WTC11 (cell line): ENCODE measurements at regions not wholly inside any gene's neighbourhood (a gene's known extent, or its start where the extent isn't known, plus 50 kb on each side); places are given as distances from the start of the nearest gene placed in this dataset.

Experiments used
- ATAC-seq: fragments of 200-7000 bp; cut with Tn5 transposase; 2 replicates; pipeline ENCODE4 v1.10.0; 2021; ENCODE audit warnings: mild to moderate bottlenecking, moderate library complexity
- CTCF ChIA-PET: fragments of 300-600 bp; sonication (Branson Sonifier 250); formaldehyde crosslinking; loops from one replicate; lab custom pipeline; 2021; ENCODE audit warnings: antibody characterized with exemption; lab: Charles Lee
- POLR2A ChIA-PET: fragments of 350-600 bp; sonication (Branson Sonifier 250); formaldehyde crosslinking; loops from one replicate; lab custom pipeline; 2021; ENCODE audit warnings: antibody characterized with exemption; lab: Charles Lee
- DNase-seq: peaks from one replicate; pipeline ENCODE4 v3.0.0; 2021; ENCODE audit warnings: low spot score
- H3K27ac Mint-ChIP-seq: 2 replicates; pipeline ENCODE4 v1.8.0; 2021; ENCODE audit warnings: mixed read lengths
- H3K27me3 Mint-ChIP-seq: 2 replicates; pipeline ENCODE4 v1.8.0; 2021; ENCODE audit warnings: low read depth, mild to moderate bottlenecking, moderate library complexity, mixed read lengths
- H3K36me3 Mint-ChIP-seq: 2 replicates; pipeline ENCODE4 v1.8.0; 2021; ENCODE audit warnings: mixed read lengths
- H3K4me1 Mint-ChIP-seq: 2 replicates; pipeline ENCODE4 v1.8.0; 2022; ENCODE audit warnings: mixed read lengths
- H3K4me3 Mint-ChIP-seq: 2 replicates; pipeline ENCODE4 v1.8.0; 2021; ENCODE audit warnings: mild to moderate bottlenecking, moderate library complexity, mixed read lengths
- H3K9me3 Mint-ChIP-seq: 2 replicates; pipeline ENCODE4 v1.8.0; 2021; ENCODE audit warnings: mixed read lengths
- CTCF ChIP-seq: fragments of 200-600 bp; IDR thresholded peaks from 2 replicates; pipeline ENCODE4 v1.8.0; 2022; ENCODE audit warnings: antibody characterized with exemption
- GTF2I ChIP-seq: fragments of 250-450 bp; sonication (Bioruptor Pico); conservative IDR thresholded peaks from 2 replicates; pipeline ENCODE4 v1.4.0; 2021; ENCODE audit warnings: mild to moderate bottlenecking
- JUN ChIP-seq: sonication (generic); formaldehyde crosslinking; IDR thresholded peaks from 2 replicates; pipeline ENCODE4 v1.8.0; 2023; ENCODE audit warnings: mild to moderate bottlenecking, missing genetic modification reagents
- KAT7 ChIP-seq: sonication (generic); formaldehyde crosslinking; IDR thresholded peaks from 2 replicates; pipeline ENCODE4 v1.8.1; 2023; ENCODE audit warnings: missing genetic modification reagents, mild to moderate bottlenecking, borderline replicate concordance
- NFE2L1 ChIP-seq: sonication (generic); formaldehyde crosslinking; IDR thresholded peaks from 2 replicates; pipeline ENCODE4 v1.8.1; 2023; ENCODE audit warnings: missing genetic modification reagents
- NFYB ChIP-seq: sonication (generic); formaldehyde crosslinking; conservative IDR thresholded peaks from 2 replicates; pipeline ENCODE4 v1.8.0; 2022; ENCODE audit warnings: low read depth, missing genetic modification reagents
- PRRX2 ChIP-seq: fragments of 250-450 bp; sonication (Bioruptor Pico); IDR thresholded peaks from 2 replicates; pipeline ENCODE4 v1.8.0; 2021; ENCODE audit warnings: mild to moderate bottlenecking
- RELA ChIP-seq: sonication (generic); formaldehyde crosslinking; IDR thresholded peaks from 2 replicates; pipeline ENCODE4 v1.8.1; 2022; ENCODE audit warnings: missing genetic modification reagents, mild to moderate bottlenecking, borderline replicate concordance
- SMAD3 ChIP-seq: sonication (generic); formaldehyde crosslinking; IDR thresholded peaks from 2 replicates; pipeline ENCODE4 v1.8.0; 2022; ENCODE audit warnings: missing genetic modification reagents, mild to moderate bottlenecking, borderline replicate concordance
- TEAD1 ChIP-seq: sonication (generic); formaldehyde crosslinking; IDR thresholded peaks from 2 replicates; pipeline ENCODE4 v1.8.0; 2022; ENCODE audit warnings: mild to moderate bottlenecking, missing genetic modification reagents
- USF1 ChIP-seq: sonication (generic); formaldehyde crosslinking; IDR thresholded peaks from 2 replicates; pipeline ENCODE4 v1.8.0; 2022; ENCODE audit warnings: mild to moderate bottlenecking, missing genetic modification reagents
- ZNF219 ChIP-seq: sonication (generic); formaldehyde crosslinking; IDR thresholded peaks from 2 replicates; pipeline ENCODE4 v1.8.0; 2023; ENCODE audit warnings: missing genetic modification reagents, mild to moderate bottlenecking, borderline replicate concordance
- ZNF232 ChIP-seq: sonication (generic); formaldehyde crosslinking; IDR thresholded peaks from 2 replicates; pipeline ENCODE4 v1.8.0; 2022; ENCODE audit warnings: mild to moderate bottlenecking, missing genetic modification reagents
- ZNF396 ChIP-seq: fragments of 250-450 bp; sonication (Bioruptor Pico); IDR thresholded peaks from 2 replicates; pipeline ENCODE4 v1.8.0; 2021; ENCODE audit warnings: mild to moderate bottlenecking, moderate library complexity, borderline replicate concordance
- ZNF423 ChIP-seq: fragments of 250-450 bp; sonication (Bioruptor Pico); IDR thresholded peaks from 2 replicates; pipeline ENCODE4 v2.1.2; 2022; ENCODE audit warnings: mild to moderate bottlenecking, moderate library complexity
- ZNF425 ChIP-seq: fragments of 250-450 bp; sonication (Bioruptor Pico); conservative IDR thresholded peaks from 2 replicates; pipeline ENCODE4 v1.9.0; 2021; ENCODE audit warnings: mild to moderate bottlenecking
- TF ChIP-seq, protein P1 (sequence below): fragments of 250-450 bp; sonication (Bioruptor Pico); IDR thresholded peaks from 2 replicates; pipeline ENCODE4 v1.8.0; 2021; ENCODE audit warnings: mild to moderate bottlenecking
- TF ChIP-seq, protein P2 (sequence below): sonication (generic); formaldehyde crosslinking; IDR thresholded peaks from 2 replicates; pipeline ENCODE4 v1.8.1; 2022; ENCODE audit warnings: missing genetic modification reagents, borderline replicate concordance
- TF ChIP-seq, protein P3 (sequence below): fragments of 250-450 bp; sonication (Bioruptor Pico); IDR thresholded peaks from 2 replicates; pipeline ENCODE4 v1.9.0; 2021; ENCODE audit warnings: mild to moderate bottlenecking

- TF ChIP-seq, protein P1, sequence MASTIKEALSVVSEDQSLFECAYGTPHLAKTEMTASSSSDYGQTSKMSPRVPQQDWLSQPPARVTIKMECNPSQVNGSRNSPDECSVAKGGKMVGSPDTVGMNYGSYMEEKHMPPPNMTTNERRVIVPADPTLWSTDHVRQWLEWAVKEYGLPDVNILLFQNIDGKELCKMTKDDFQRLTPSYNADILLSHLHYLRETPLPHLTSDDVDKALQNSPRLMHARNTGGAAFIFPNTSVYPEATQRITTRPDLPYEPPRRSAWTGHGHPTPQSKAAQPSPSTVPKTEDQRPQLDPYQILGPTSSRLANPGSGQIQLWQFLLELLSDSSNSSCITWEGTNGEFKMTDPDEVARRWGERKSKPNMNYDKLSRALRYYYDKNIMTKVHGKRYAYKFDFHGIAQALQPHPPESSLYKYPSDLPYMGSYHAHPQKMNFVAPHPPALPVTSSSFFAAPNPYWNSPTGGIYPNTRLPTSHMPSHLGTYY (CRISPR knock-in tag) = no peak
- TF ChIP-seq NFE2L1 (CRISPR knock-in tag) = no peak
- no peak for TF ChIP-seq JUN (CRISPR knock-in tag)
- TF ChIP-seq ZNF232 (CRISPR knock-in tag) = no peak
- TF ChIP-seq ZNF396 (CRISPR knock-in tag) = no peak
Measured at GRCh38 chr9:23219471-23219870, 606.6 kb downstream of the ELAVL2 start (continued).

GRCh38 chr9:23220171-23220570 lies 605.9 kb downstream of the ELAVL2 start:
- Mint-ChIP-seq H3K27ac (no peak overlapping the region), H3K36me3 (peaks cover 14% of the 10 kb centered on the region), H3K4me1 (peaks cover 17% of the 10 kb centered on the region), H3K27me3 (no peaks in the 10 kb centered on the region), H3K9me3 (peaks cover 25% of the 10 kb centered on the region), H3K4me3 (no peak overlapping the region)
- no peak for DNase-seq
- POLR2A ChIA-PET = no interaction called here
- TF ChIP-seq GTF2I (CRISPR knock-in tag) (no peak), CTCF (no peak), PRRX2 (CRISPR knock-in tag) (no peak), USF1 (CRISPR knock-in tag) (no peak), SMAD3 (CRISPR knock-in tag) (no peak)
- TF ChIP-seq, protein P1 (CRISPR knock-in tag) = no peak
- TF ChIP-seq, protein P2, sequence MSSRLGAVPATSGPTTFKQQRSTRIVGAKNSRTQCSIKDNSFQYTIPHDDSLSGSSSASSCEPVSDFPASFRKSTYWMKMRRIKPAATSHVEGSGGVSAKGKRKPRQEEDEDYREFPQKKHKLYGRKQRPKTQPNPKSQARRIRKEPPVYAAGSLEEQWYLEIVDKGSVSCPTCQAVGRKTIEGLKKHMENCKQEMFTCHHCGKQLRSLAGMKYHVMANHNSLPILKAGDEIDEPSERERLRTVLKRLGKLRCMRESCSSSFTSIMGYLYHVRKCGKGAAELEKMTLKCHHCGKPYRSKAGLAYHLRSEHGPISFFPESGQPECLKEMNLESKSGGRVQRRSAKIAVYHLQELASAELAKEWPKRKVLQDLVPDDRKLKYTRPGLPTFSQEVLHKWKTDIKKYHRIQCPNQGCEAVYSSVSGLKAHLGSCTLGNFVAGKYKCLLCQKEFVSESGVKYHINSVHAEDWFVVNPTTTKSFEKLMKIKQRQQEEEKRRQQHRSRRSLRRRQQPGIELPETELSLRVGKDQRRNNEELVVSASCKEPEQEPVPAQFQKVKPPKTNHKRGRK (CRISPR knock-in tag) = no peak
- ATAC-seq = no peak
- CTCF ChIA-PET = interaction anchor here (1.0 kb wide), 1 partner anchor 10 kb away, joined by 5 read pairs; no protein-coding TSS in a partner anchor

- H3K27me3 Mint-ChIP-seq = no peaks in the 10 kb centered on the region
- POLR2A ChIA-PET = no interaction called here
- 0 out of 2 replicates have a peak overlapping the region, but pooled peaks have one; percentile 8 for H3K27ac Mint-ChIP-seq
- peaks cover 14% of the 10 kb centered on the region for H3K36me3 Mint-ChIP-seq
- DNase-seq (no peak), ATAC-seq (peak; percentile 85)
- peaks cover 25% of the 10 kb centered on the region for H3K9me3 Mint-ChIP-seq
- H3K4me3 Mint-ChIP-seq = no peak overlapping the region
- H3K4me1 Mint-ChIP-seq = peaks cover 17% of the 10 kb centered on the region
- CTCF ChIA-PET = no interaction called here
- TF ChIP-seq RELA (no peak), ZNF219 (CRISPR knock-in tag) (no peak), ZNF425 (CRISPR knock-in tag) (no peak), ZNF423 (CRISPR knock-in tag) (no peak), USF1 (CRISPR knock-in tag) (no peak), TEAD1 (CRISPR knock-in tag) (no peak), KAT7 (no peak), NFYB (CRISPR knock-in tag) (no peak)
- TF ChIP-seq, protein P1 (CRISPR knock-in tag) = no peak
- TF ChIP-seq, protein P3, sequence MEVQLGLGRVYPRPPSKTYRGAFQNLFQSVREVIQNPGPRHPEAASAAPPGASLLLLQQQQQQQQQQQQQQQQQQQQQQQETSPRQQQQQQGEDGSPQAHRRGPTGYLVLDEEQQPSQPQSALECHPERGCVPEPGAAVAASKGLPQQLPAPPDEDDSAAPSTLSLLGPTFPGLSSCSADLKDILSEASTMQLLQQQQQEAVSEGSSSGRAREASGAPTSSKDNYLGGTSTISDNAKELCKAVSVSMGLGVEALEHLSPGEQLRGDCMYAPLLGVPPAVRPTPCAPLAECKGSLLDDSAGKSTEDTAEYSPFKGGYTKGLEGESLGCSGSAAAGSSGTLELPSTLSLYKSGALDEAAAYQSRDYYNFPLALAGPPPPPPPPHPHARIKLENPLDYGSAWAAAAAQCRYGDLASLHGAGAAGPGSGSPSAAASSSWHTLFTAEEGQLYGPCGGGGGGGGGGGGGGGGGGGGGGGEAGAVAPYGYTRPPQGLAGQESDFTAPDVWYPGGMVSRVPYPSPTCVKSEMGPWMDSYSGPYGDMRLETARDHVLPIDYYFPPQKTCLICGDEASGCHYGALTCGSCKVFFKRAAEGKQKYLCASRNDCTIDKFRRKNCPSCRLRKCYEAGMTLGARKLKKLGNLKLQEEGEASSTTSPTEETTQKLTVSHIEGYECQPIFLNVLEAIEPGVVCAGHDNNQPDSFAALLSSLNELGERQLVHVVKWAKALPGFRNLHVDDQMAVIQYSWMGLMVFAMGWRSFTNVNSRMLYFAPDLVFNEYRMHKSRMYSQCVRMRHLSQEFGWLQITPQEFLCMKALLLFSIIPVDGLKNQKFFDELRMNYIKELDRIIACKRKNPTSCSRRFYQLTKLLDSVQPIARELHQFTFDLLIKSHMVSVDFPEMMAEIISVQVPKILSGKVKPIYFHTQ (CRISPR knock-in tag) = no peak
Measured at GRCh38 chr9:23220957-23221356, 605.1 kb downstream of the ELAVL2 start.
